ENCODE measurements at regions not wholly inside any gene's neighbourhood (a gene's known extent, or its start where the extent isn't known, plus 50 kb on each side); places are given as distances from the start of the nearest gene placed in this dataset.
A peak's percentile ranks its signal among the peaks of the same experiment; 100 is the strongest.

DNA sequence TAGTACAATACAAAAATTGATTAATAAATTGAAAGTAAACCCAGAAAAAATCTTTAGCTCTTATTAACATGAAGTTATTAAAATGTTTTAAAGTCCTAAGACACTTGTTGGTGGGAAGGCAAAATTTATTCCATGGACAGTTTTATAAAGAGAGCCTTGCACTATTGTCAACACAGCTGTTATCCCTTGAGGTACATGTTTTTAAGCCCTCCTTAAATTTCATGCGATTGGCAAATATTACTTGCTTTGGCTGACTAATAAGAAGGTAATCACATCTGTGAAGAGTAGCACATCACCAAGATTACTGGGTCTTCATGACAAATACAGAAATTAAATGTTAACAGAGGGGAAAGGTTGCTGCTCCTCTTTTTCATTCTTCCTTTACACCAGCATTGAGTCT is 611.1 kb downstream of the BRINP3 start:
- DNase-seq (ENCODE audit: low read depth) = no peak

DNA sequence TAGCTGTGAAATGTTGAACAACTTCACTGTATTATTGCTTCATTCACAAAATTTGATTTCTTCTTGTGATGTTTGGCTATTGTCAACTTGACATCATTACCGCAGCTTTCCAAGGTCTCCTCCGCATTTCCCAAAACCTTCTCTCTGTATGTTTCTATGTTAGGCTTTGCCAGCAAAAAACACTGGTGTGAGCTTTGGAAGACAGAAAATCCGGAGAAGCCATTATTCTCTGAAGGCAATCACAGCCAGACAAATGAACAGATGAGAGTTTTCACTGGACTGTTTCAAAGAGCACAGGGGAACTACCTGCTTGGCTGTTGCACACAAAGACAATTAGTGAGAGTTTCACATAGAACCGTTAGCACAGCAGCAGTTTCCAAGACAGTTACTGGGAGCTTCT is 609.6 kb downstream of the BRINP3 start:
- no peak overlapping the region for H3K4me3 ChIP-seq (ENCODE audit: low read depth, low read length)
- no peak for DNase-seq (ENCODE audit: low read depth)

More for the DNA sequence above, 611.1 kb downstream of the BRINP3 start:
- H3K4me3 ChIP-seq (ENCODE audit: low read depth, low read length) = no peak overlapping the region

DNA sequence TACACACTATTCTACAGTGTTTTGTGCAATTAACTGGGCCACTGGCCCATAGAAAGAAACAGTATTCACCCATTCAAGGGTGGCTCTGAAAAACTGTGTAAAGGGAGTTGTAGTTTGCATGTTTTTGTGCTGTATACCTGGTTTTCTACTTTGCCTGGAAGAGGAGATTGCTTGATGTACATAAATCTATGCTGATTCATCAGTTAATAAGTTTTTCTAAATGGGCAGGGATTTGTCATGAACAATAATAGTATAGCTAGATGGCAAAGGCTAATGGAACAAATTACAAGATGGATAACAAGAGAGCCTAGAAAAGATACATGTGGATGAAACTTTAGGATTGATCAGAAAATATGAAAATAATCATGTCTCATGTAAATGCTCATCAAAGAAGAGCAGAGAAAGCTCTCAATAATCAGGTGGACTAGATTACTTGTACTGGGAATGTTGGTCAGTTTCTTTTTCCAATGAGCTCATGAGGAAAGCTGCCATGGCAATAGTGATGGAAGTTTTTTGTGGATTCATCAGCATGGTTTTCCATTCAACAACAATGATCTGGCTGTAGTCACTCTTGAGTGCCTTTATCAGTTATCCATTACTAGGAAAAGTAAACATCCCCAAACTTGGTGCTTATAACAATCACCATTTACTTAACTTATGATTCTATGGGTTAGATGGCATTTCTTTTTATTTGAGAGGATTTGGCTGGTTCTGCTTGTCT is 602.8 kb downstream of the BRINP3 start:
- DNase-seq (ENCODE audit: low read depth) = no peak
- no peak overlapping the region for H3K4me3 ChIP-seq (ENCODE audit: low read depth, low read length)

- DNase-seq (ENCODE audit: low read depth) = no peak
- H3K4me3 ChIP-seq (ENCODE audit: low read depth, low read length) = no peak overlapping the region
These were observed 597.5 kb downstream of the BRINP3 start for GRCh38 chr1:189880135-189880534.

GRCh38 chr1:189899686-189900425 is 577.8 kb downstream of the BRINP3 start:
- no peak overlapping the region for H3K4me3 ChIP-seq (ENCODE audit: low read depth, low read length)
- no peak for DNase-seq (ENCODE audit: low read depth)

GRCh38 chr1:189904509-189904908 is 573.2 kb downstream of the BRINP3 start:
- no peak for DNase-seq (ENCODE audit: low read depth)
- H3K4me3 ChIP-seq (ENCODE audit: low read depth, low read length) = no peak overlapping the region

GRCh38 chr1:189908113-189908512 is 569.6 kb downstream of the BRINP3 start:
- no peak overlapping the region for H3K4me3 ChIP-seq (ENCODE audit: low read depth, low read length)
- no peak for DNase-seq (ENCODE audit: low read depth)

GRCh38 chr1:189921613-189922012 is 556.1 kb downstream of the BRINP3 start:
- DNase-seq (ENCODE audit: low read depth) = no peak
- H3K4me3 ChIP-seq (ENCODE audit: low read depth, low read length) = no peak overlapping the region

- no peak overlapping the region for H3K4me3 ChIP-seq (ENCODE audit: low read depth, low read length)
- no peak for DNase-seq (ENCODE audit: low read depth)
These were observed 550.0 kb downstream of the BRINP3 start for GRCh38 chr1:189927641-189928040.

- no peak for DNase-seq (ENCODE audit: low read depth)
- H3K4me3 ChIP-seq (ENCODE audit: low read depth, low read length) = no peak overlapping the region
These were observed 548.1 kb downstream of the BRINP3 start for GRCh38 chr1:189929501-189930099.

GRCh38 chr1:189936861-189937260 is 540.8 kb downstream of the BRINP3 start:
- no peak for DNase-seq (ENCODE audit: low read depth)
- H3K4me3 ChIP-seq (ENCODE audit: low read depth, low read length) = no peak overlapping the region

DNA sequence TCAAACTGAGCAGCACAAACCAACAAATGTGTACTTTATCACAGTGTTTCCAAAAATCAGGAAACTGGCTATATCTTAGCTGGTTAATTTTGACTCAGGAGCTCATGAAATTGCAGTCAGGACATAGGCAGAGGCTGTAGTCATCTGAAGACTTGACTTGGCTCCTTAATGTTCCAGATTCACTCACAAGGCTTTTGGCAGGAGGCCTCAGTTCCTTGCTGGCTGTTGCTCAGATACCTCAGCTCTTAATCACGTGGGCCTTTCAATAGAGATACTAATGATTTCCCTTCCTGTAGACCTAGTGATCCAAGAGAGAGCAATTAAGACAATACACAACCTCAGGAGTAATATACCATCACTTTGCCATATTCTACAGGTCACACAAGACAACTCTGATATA is 537.7 kb downstream of the BRINP3 start:
- H3K4me3 ChIP-seq (ENCODE audit: low read depth, low read length) = no peak overlapping the region
- peak; percentile 41 for DNase-seq (ENCODE audit: low read depth)

DNA sequence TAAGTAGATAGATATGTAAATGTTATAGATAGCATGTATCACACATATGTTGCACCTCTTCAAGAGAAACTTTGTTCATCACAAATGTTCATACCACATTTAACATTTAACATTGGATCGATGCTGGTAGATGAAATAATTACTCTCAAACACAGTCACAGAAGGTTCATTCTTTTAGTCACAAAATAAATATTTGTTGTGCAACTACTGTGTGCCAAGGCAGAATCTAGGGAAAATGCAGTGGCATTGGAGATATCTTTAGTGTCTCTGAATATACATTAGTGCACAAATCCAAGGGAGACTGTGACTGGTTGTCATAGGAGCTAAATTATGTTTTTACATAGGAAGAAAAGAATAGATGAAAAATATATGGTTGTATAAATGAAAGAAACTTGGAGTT is 535.7 kb downstream of the BRINP3 start:
- no peak for DNase-seq (ENCODE audit: low read depth)
- no peak overlapping the region for H3K4me3 ChIP-seq (ENCODE audit: low read depth, low read length)

- no peak for DNase-seq (ENCODE audit: low read depth)
These were observed 518.9 kb downstream of the BRINP3 start for GRCh38 chr1:189958756-189959155.

GRCh38 chr1:189960769-189961168 is 516.9 kb downstream of the BRINP3 start:
- no peak overlapping the region for H3K4me3 ChIP-seq (ENCODE audit: low read depth, low read length)
- no peak for DNase-seq (ENCODE audit: low read depth)

More at GRCh38 chr1:189958756-189959155, 518.9 kb downstream of the BRINP3 start:
- H3K4me3 ChIP-seq (ENCODE audit: low read depth, low read length) = no peak overlapping the region

DNA sequence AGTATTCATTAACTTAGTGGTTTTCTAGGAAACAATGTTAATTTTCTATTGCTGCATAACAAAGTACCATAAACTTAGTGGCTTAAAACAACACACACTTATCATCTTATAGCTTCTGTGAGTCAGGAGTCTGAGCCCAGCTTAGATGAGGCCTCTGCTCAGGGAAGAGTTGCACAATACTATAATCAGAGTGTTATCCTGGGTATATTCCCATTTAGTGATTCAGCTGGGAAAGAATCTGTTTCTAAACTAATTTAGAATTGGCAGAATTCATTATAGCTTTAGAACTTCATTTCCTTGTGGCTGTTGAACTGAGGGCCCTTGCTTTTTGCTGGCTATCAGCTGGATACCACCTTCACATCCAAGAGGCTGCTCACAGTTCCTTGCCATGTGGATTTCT is 515.5 kb downstream of the BRINP3 start:
- DNase-seq (ENCODE audit: low read depth) = peak; percentile 73
- H3K4me3 ChIP-seq (ENCODE audit: low read depth, low read length) = no peak overlapping the region

- H3K4me3 ChIP-seq (ENCODE audit: low read depth, low read length) = no peak overlapping the region
- DNase-seq (ENCODE audit: low read depth) = no peak
These were observed 507.1 kb downstream of the BRINP3 start for GRCh38 chr1:189970331-189971230.

GRCh38 chr1:189971656-189972055 is 506.0 kb downstream of the BRINP3 start:
- no peak overlapping the region for H3K4me3 ChIP-seq (ENCODE audit: low read depth, low read length)
- no peak for DNase-seq (ENCODE audit: low read depth)

DNA sequence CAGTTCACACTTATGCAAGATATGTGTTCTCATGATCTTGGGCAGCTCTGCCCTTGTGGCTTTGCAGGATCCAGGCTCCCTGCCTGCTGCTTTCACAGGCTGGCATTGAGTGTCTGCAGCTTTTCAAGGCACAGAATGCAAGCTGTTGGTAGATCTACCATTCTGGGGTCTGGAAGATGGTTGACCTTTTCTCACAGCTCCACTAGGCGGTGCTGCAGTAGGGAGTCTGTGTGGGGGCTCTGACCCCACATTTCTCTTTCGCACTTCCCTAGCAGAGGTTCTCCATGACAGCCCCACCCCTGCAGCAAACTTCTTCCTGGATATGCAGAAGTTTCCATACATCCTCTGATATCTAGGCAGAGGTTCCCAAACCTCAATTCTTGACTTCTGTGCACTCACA is 500.5 kb downstream of the BRINP3 start:
- no peak overlapping the region for H3K4me3 ChIP-seq (ENCODE audit: low read depth, low read length)
- DNase-seq (ENCODE audit: low read depth) = no peak

All from skeletal muscle cell (primary cell).